HG03064 (cell line): ENCODE measurements at regions not wholly inside any gene's neighbourhood (a gene's known extent, or its start where the extent isn't known, plus 50 kb on each side); places are given as distances from the start of the nearest gene placed in this dataset.

Source experiments
- ATAC-seq: cut with Tn5 transposase; IDR thresholded peaks from one replicate; pipeline ENCODE4 v1.9.1; 2021; ENCODE audit warnings: low read depth; ENCODE audit not compliant: unreplicated experiment

GRCh38 chrX:68999356-68999755 is 165.9 kb downstream of the PJA1 start:
- ATAC-seq: no peak

- ATAC-seq: no peak
Observed at GRCh38 chrX:68998716-68999115, 166.5 kb downstream of the PJA1 start.

GRCh38 chrX:68997911-68998310 is 167.3 kb downstream of the PJA1 start:
- no peak for ATAC-seq

- no peak for ATAC-seq
Observed at GRCh38 chrX:68997511-68997910, 167.7 kb downstream of the PJA1 start.

- ATAC-seq: no peak
Observed at GRCh38 chrX:68995780-68996551, 167.1 kb downstream of the EFNB1 start.

GRCh38 chrX:68995386-68995779 is 166.6 kb downstream of the EFNB1 start:
- ATAC-seq: no peak

- no peak for ATAC-seq
Observed at GRCh38 chrX:68994891-68995255, 166.1 kb downstream of the EFNB1 start.

- ATAC-seq: no peak
Observed at GRCh38 chrX:68994135-68994890, 165.5 kb downstream of the EFNB1 start.

- ATAC-seq: no peak
Observed at GRCh38 chrX:68992821-68993397, 164.1 kb downstream of the EFNB1 start.

GRCh38 chrX:68991691-68992345 is 163.0 kb downstream of the EFNB1 start:
- no peak for ATAC-seq

GRCh38 chrX:68990948-68991347 is 162.1 kb downstream of the EFNB1 start:
- ATAC-seq: no peak

GRCh38 chrX:68989865-68990606 is 161.2 kb downstream of the EFNB1 start:
- no peak for ATAC-seq

- ATAC-seq: no peak
Observed at GRCh38 chrX:68989456-68989855, 160.6 kb downstream of the EFNB1 start.

- ATAC-seq: no peak
Observed at GRCh38 chrX:68988865-68989264, 160.0 kb downstream of the EFNB1 start.

GRCh38 chrX:68985135-68985755 is 156.4 kb downstream of the EFNB1 start:
- ATAC-seq: no peak

- ATAC-seq: no peak
Observed at GRCh38 chrX:68983004-68983857, 154.4 kb downstream of the EFNB1 start.

- no peak for ATAC-seq
Observed at GRCh38 chrX:68982476-68982875, 153.7 kb downstream of the EFNB1 start.

GRCh38 chrX:68980906-68981616 is 152.2 kb downstream of the EFNB1 start:
- ATAC-seq: no peak

- no peak for ATAC-seq
Observed at GRCh38 chrX:68978655-68979054, 149.8 kb downstream of the EFNB1 start.
